Parathyroid adenoma (tissue), 2 donors: ENCODE measurements at regions not wholly inside any gene's neighbourhood (a gene's known extent, or its start where the extent isn't known, plus 50 kb on each side); places are given as distances from the start of the nearest gene placed in this dataset.

Source experiments
- H2AFZ ChIP-seq: fragments of 300-600 bp; sonication (generic); one replicate; pipeline ENCODE4 v1.7.0; 2017; ENCODE audit warnings: antibody characterized with exemption, mild to moderate bottlenecking
- H3K27ac ChIP-seq: fragments of 300-600 bp; sonication (generic); one replicate; pipeline ENCODE4 v1.7.0; 2017
- H3K27me3 ChIP-seq: fragments of 300-600 bp; sonication (generic); one replicate; pipeline ENCODE4 v1.7.0; 2017; ENCODE audit warnings: low read length; ENCODE audit not compliant: control insufficient read depth, insufficient read depth
- H3K36me3 ChIP-seq: fragments of 300-600 bp; sonication (generic); one replicate; pipeline ENCODE4 v1.7.0; 2017; ENCODE audit warnings: low read length; ENCODE audit not compliant: control insufficient read depth, insufficient read depth
- H3K4me1 ChIP-seq: fragments of 300-600 bp; sonication (generic); one replicate; pipeline ENCODE4 v1.7.0; 2017; ENCODE audit warnings: control low read depth
- H3K4me2 ChIP-seq: fragments of 300-600 bp; sonication (generic); one replicate; pipeline ENCODE4 v1.7.0; 2017; ENCODE audit warnings: low read length
- H3K4me3 ChIP-seq: fragments of 300-600 bp; sonication (generic); one replicate; pipeline ENCODE4 v1.7.0; 2017; ENCODE audit warnings: low read depth, low read length
- H3K79me2 ChIP-seq: fragments of 300-600 bp; sonication (generic); one replicate; pipeline ENCODE4 v1.7.0; 2017; ENCODE audit warnings: control low read depth
- H3K9ac ChIP-seq: fragments of 300-600 bp; sonication (generic); one replicate; pipeline ENCODE4 v1.7.0; 2017; ENCODE audit warnings: mild to moderate bottlenecking
- H3K9me3 ChIP-seq: fragments of 300-600 bp; sonication (generic); one replicate; pipeline ENCODE4 v1.7.0; 2017; ENCODE audit warnings: low read length; ENCODE audit not compliant: control insufficient read depth
- TF ChIP-seq, protein P1 (sequence below): fragments of 300-600 bp; sonication (generic); IDR thresholded peaks from one replicate; pipeline ENCODE4 v1.7.0; 2017; ENCODE audit warnings: antibody characterized with exemption, mild to moderate bottlenecking
- donor health status: primary hyperparathyroidism.

DNA sequence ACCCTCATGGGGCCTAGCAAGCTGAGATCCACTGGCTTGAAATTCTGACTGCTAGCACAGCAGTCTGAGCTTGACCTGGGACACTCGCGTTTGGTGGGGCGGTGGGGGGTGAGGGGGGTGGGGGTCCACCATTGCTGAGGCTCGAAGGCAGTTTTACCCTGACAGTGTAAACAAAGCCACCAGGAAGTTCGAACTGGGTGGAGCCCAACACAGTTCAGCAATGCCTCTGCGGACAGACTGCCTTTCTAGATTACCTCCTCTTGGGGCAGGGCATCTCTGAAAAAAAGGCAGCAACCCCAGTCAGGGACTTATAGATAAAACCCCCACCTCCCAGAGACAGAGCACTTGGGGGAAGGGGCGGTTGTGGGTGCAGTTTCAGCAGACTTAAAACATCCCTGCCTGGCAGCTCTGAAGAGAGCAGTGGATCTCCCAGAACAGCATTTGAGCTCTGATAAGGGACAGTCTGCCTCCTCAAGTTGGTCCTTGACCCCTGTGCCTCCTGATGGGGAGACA is 149.7 kb upstream of the TANK start:
- H3K9me3 ChIP-seq, result no peaks in the 10 kb centered on the region
- no peaks in the 10 kb centered on the region for H3K79me2 ChIP-seq
- TF ChIP-seq, protein P1, sequence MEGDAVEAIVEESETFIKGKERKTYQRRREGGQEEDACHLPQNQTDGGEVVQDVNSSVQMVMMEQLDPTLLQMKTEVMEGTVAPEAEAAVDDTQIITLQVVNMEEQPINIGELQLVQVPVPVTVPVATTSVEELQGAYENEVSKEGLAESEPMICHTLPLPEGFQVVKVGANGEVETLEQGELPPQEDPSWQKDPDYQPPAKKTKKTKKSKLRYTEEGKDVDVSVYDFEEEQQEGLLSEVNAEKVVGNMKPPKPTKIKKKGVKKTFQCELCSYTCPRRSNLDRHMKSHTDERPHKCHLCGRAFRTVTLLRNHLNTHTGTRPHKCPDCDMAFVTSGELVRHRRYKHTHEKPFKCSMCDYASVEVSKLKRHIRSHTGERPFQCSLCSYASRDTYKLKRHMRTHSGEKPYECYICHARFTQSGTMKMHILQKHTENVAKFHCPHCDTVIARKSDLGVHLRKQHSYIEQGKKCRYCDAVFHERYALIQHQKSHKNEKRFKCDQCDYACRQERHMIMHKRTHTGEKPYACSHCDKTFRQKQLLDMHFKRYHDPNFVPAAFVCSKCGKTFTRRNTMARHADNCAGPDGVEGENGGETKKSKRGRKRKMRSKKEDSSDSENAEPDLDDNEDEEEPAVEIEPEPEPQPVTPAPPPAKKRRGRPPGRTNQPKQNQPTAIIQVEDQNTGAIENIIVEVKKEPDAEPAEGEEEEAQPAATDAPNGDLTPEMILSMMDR, result no peak
- no peak overlapping the region for H3K4me2 ChIP-seq
- H3K27ac ChIP-seq, result no peak overlapping the region
- no peak overlapping the region for H3K9ac ChIP-seq
- no peak overlapping the region for H2AFZ ChIP-seq
- H3K36me3 ChIP-seq, result no peaks in the 10 kb centered on the region
- H3K4me1 ChIP-seq, result no peaks in the 10 kb centered on the region
- H3K27me3 ChIP-seq, result no peaks in the 10 kb centered on the region
- no peak overlapping the region for H3K4me3 ChIP-seq

DNA sequence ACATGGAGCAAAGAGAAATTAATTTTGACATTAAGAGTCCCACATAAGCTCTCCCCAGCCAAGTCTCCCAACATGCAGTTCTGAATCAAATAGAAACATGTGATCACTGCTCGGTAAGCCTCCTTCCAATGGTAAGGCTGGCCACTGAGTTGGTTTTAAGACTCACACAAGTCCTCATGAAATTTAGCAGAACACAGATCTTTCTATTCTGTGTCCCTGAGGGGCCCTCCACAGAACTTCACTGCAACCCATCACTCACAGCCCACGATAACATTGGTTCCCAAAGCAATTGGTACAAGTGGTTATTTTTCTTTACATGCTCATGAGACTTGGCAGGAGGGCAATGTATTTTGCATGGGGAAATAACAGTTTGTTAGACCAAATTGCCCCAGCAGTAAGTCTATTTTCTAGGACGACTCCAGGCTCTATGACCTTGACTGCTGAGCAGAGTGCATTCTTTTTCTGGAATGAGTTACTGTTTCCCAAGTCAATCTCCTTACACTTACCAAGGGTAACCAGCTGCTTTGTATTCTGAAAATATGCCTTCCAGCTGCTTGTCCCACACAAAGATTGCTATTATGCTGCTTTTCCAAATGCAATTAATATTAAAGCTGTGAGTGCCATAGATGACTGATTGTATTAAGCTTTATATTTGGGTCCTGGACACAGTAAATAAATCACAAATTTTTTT is 142.3 kb upstream of the TANK start:
- no peak overlapping the region for H3K4me2 ChIP-seq
- H3K9ac ChIP-seq, result no peak overlapping the region
- no peak overlapping the region for H3K27ac ChIP-seq
- H3K27me3 ChIP-seq, result no peaks in the 10 kb centered on the region
- H3K4me3 ChIP-seq, result no peak overlapping the region
- no peaks in the 10 kb centered on the region for H3K4me1 ChIP-seq
- TF ChIP-seq, protein P1, result no peak
- H3K9me3 ChIP-seq, result no peaks in the 10 kb centered on the region
- no peak overlapping the region for H2AFZ ChIP-seq
- H3K79me2 ChIP-seq, result no peaks in the 10 kb centered on the region
- no peaks in the 10 kb centered on the region for H3K36me3 ChIP-seq

DNA sequence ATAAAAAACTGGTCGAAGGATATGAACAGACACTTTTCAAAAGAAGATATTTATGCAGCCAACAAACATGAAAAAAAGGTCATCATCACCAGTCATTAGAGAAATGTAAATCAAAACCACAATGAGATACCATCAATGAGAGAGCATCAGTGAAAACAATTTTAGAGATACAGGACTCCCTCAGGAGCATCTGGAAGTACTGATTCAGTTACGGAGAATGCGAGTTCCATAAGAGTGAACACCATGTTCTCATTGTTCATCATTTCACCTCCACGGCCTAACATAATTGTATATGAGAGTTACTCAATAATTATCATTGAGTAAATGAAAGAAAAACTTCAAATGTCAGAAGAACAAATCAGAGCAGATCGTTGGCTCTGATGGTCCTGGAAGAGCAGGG is 140.9 kb upstream of the TANK start:
- Histone ChIP-seq H3K4me3 (no peak overlapping the region), H3K27ac (no peak overlapping the region), H2AFZ (no peak overlapping the region), H3K4me2 (no peak overlapping the region), H3K27me3 (no peaks in the 10 kb centered on the region), H3K9me3 (no peaks in the 10 kb centered on the region), H3K36me3 (no peaks in the 10 kb centered on the region), H3K79me2 (no peaks in the 10 kb centered on the region), H3K4me1 (no peaks in the 10 kb centered on the region), H3K9ac (no peak overlapping the region)
- TF ChIP-seq, protein P1, result no peak

DNA sequence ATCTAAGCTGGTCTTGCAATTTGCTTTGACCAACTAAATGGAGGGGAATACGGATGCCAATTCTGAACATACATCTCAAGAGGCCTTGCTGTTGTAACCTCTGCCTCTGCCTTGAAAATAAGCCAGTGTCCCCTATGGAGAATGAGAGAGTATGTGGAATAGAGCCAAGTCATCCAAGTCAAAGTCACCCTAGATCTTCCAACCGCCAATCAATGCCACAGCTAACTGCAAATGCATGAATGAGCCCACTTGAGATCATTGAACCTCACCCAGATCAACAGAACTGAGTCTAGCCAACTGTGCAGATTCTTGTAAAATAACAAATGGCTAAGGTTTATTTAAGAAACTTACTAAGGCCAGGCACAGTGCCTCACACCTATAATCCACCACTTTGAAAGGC is 139.8 kb upstream of the TANK start:
- H3K9ac ChIP-seq, result no peak overlapping the region

More for the DNA sequence above, 139.8 kb upstream of the TANK start:
- H3K4me1 ChIP-seq, result no peaks in the 10 kb centered on the region
- no peak overlapping the region for H3K27ac ChIP-seq
- H3K36me3 ChIP-seq, result no peaks in the 10 kb centered on the region
- no peaks in the 10 kb centered on the region for H3K79me2 ChIP-seq
- TF ChIP-seq, protein P1, result no peak
- no peaks in the 10 kb centered on the region for H3K9me3 ChIP-seq
- no peaks in the 10 kb centered on the region for H3K27me3 ChIP-seq
- no peak overlapping the region for H3K4me3 ChIP-seq
- H2AFZ ChIP-seq, result no peak overlapping the region
- no peak overlapping the region for H3K4me2 ChIP-seq
